GM10266 (cell line): ENCODE measurements at regions not wholly inside any gene's neighbourhood (a gene's known extent, or its start where the extent isn't known, plus 50 kb on each side); places are given as distances from the start of the nearest gene placed in this dataset.
"Not testable (repeated sequence)": the region's sequence is repeated elsewhere in the genome, so short reads cannot be mapped to it uniquely, and the experiment has no call there.

ENCODE experiments used
- DNase-seq: peaks from one replicate; pipeline ENCODE4 v3.0.0; 2012; ENCODE audit errors: extremely low spot score
- CTCF ChIP-seq: IDR thresholded peaks from 2 replicates; pipeline ENCODE4 v1.5.1; 2012; ENCODE audit warnings: mild to moderate bottlenecking, low read depth; ENCODE audit not compliant: control insufficient read depth, insufficient read depth; ENCODE audit errors: missing control alignments

DNA sequence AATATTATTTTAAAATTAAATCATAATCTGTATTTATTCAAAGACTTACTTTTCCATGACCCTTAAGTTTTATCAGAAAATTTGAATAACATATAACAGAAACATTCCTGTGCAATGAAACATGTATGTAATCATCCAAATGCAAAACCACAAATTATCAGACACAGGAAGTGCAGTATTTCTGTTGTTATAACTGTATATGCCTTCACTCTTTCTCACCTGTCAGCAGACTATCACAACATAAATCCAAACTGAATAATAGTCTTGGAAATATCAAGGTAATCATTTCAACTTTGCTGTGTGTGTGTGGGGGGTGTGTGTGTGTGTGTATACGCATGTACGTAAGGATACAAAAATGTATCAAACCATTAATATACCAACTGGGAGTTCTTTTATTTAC lies 285.9 kb downstream of the SLC7A11 start:
- DNase-seq: no peak

DNA sequence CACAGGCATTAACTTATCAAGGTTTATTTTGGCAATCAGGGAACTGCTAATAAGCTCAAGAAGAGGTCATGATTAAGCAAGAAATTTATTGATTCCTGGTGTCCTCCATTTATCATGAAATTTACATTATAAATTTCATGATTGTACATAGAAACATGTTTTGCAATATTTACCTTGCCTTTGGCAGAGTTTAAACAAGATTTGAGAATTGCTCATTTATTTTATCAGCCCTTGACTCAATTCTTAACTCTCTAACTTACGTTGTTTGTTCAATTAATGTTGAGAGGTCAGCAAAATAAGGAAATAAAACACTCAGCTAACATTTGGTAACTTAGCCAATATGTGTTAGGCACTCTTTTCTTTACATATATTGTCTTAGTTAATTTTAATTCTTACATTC lies 286.6 kb downstream of the SLC7A11 start:
- TF ChIP-seq CTCF: no peak
- no peak for DNase-seq

More for the DNA sequence above, 285.9 kb downstream of the SLC7A11 start:
- TF ChIP-seq CTCF: no peak

DNA sequence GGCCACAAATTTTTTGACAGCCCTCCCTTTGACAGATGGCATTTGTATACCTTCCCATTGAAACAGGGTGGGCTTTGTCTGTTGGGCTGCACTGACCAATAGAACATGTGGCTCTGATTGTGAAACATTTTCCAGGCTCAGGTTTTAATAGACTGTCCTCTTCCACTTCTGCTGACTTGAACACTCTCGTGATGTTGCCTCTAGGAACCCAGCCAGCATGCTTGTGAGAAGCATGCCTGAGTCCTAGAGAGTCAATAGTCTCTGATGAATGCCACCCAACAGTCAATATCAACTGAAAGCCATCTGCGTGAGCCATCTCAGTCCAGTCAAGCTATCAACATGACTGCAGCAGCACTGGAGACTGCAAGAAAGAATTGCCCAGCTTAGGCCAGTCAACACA lies 290.0 kb downstream of the SLC7A11 start:
- no peak for TF ChIP-seq CTCF
- DNase-seq: no peak

- no peak for TF ChIP-seq CTCF
- no peak for DNase-seq
Observed at GRCh38 chr4:137950286-137950685, 291.9 kb downstream of the SLC7A11 start.

DNA sequence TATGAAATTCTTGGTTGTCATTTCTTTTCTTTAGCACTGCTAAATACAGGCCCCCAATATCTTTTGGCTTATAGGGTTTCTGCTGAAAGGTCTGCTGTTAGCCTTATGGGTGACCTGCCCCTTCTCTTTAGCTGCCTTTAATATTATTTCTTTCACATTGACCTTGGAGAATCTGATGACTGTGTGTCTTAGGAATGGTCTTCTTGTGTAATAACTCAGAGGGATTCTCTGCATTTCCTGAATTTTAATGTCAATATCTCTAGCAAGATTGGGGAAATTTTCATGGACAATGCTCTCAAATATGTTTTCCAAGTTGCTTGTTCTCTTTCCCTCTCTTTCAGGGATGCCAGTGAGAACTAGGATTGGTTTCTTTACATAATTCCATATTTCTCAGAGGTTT lies 292.4 kb downstream of the SLC7A11 start:
- DNase-seq: no peak

GRCh38 chr4:137946453-137947174 lies 295.5 kb downstream of the SLC7A11 start:
- TF ChIP-seq CTCF: no peak
- DNase-seq: no peak

More for the DNA sequence above, 292.4 kb downstream of the SLC7A11 start:
- TF ChIP-seq CTCF: no peak

GRCh38 chr4:137942815-137943214 lies 299.3 kb downstream of the SLC7A11 start:
- not testable (repeated sequence) for DNase-seq

DNA sequence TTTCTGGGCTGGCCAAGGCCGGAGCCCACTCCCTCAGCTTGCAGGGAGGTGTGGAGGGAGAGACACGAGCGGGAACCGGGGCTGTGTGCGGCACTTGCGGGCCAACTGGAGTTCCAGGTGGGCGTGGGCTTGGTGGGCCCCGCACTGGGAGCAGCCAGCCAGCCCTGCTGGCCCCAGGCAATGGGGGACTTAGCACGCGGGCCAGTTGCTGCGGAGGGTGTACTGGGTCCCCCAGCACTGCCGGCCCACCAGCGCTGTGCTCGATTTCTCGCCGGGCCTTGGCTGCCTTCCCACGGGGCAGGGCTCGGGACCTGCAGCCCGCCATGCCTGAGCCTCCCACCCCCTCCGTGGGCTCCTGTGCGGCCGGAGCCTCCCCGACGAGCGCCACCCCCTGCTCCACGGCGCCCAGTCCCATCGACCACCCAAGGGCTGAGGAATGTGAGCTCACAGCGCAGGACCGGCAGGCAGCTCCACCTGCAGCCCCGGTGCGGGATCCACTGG lies 300.1 kb downstream of the SLC7A11 start:
- not testable (repeated sequence) for DNase-seq
